ENCODE measurements at regions not wholly inside any gene's neighbourhood (a gene's known extent, or its start where the extent isn't known, plus 50 kb on each side); places are given as distances from the start of the nearest gene placed in this dataset.

GRCh38 chr18:59061914-59062642, 77.6 kb upstream of the SEC11C start:
- TF ChIP-seq ZC3H13 (CRISPR knock-in tag; IDR thresholded peaks at IDR 0.05) (no peak), TAF1 (CRISPR knock-in tag; IDR thresholded peaks at IDR 0.05) (no peak), RFX5 (IDR thresholded peaks at IDR 0.05; ENCODE audit: low read depth, low read length) (no peak), CHD4 (IDR thresholded peaks at IDR 0.05; ENCODE audit: borderline replicate concordance, low read length) (no peak), CTCF (CRISPR knock-in tag; IDR thresholded peaks at IDR 0.05) (no peak), KDM1A (CRISPR knock-in tag; IDR thresholded peaks at IDR 0.05) (no peak), POLR2AphosphoS5 (IDR thresholded peaks at IDR 0.05; ENCODE audit: low read depth, low read length) (no peak), ATF6 (CRISPR knock-in tag; conservative IDR thresholded peaks at IDR 0.05) (no peak), ZFP90 (CRISPR knock-in tag; IDR thresholded peaks at IDR 0.05; ENCODE audit: borderline replicate concordance) (no peak), ZNF510 (CRISPR knock-in tag; IDR thresholded peaks at IDR 0.05; ENCODE audit: low read depth) (no peak), YEATS2 (CRISPR knock-in tag; IDR thresholded peaks at IDR 0.05; ENCODE audit: borderline replicate concordance) (no peak)

Data from HepG2 (cell line).